Right atrium auricular region (tissue), 2 donors: ENCODE measurements at regions not wholly inside any gene's neighbourhood (a gene's known extent, or its start where the extent isn't known, plus 50 kb on each side); places are given as distances from the start of the nearest gene placed in this dataset.

Experiments
- DNase-seq: peaks from one replicate; pipeline ENCODE4 v3.0.0-alpha.2; 2019; ENCODE audit warnings: low spot score
- H3K27ac ChIP-seq, 2 donors: fragments of 200-600 bp; sonication (generic); 1 replicate in 1 of 2; 2 replicates in 1 of 2; pipeline ENCODE4 v1.5.1; 2016 to 2019
- H3K27me3 ChIP-seq, 2 donors: fragments of 200-600 bp; sonication (generic); one replicate each; pipeline versions ENCODE4 v1.5.1 to v1.6.0; 2017 to 2019
- H3K36me3 ChIP-seq: fragments of 200-600 bp; sonication (generic); one replicate; pipeline ENCODE4 v1.5.1; 2016
- H3K4me1 ChIP-seq, 2 donors: fragments of 200-600 bp; sonication (generic); one replicate each; pipeline versions ENCODE4 v1.5.1 to v1.6.0; 2017 to 2019
- H3K4me3 ChIP-seq, 2 donors: fragments of 200-600 bp; sonication (generic); 1 replicate in 1 of 2; 2 replicates in 1 of 2; pipeline ENCODE4 v1.5.1; 2017 to 2019; ENCODE audit warnings: mild to moderate bottlenecking in 1 of 2, moderate library complexity in 1 of 2
- H3K9me3 ChIP-seq, 2 donors: fragments of 200-600 bp; sonication (generic); one replicate each; pipeline ENCODE4 v1.5.1; 2019
- CTCF ChIP-seq, 2 donors: fragments of 200-600 bp; sonication (generic); IDR thresholded peaks; one replicate each; pipeline ENCODE4 v1.5.1; 2019; ENCODE audit warnings: antibody characterized with exemption in 2 of 2

- no peaks in the 10 kb centered on the region for H3K27me3 ChIP-seq
- TF ChIP-seq CTCF (IDR thresholded peaks at IDR 0.05): no peak
- DNase-seq: no peak
- H3K4me3 ChIP-seq: no peak overlapping the region
- peaks cover 0 to 7% of the 10 kb centered on the region in 2 donors for H3K4me1 ChIP-seq
- no peaks in the 10 kb centered on the region for H3K36me3 ChIP-seq
- no peaks in the 10 kb centered on the region for H3K9me3 ChIP-seq
- no peak overlapping the region for H3K27ac ChIP-seq
These were observed 504.3 kb downstream of the ARHGEF28 start for GRCh38 chr5:74130155-74130897.

- DNase-seq: no peak
- Histone ChIP-seq H3K27me3 (no peaks in the 10 kb centered on the region), H3K4me3 (no peak overlapping the region), H3K4me1 (peaks cover 0 to 20% of the 10 kb centered on the region in 2 donors), H3K9me3 (no peaks in the 10 kb centered on the region), H3K36me3 (no peaks in the 10 kb centered on the region), H3K27ac (no peak overlapping the region)
- no peak for TF ChIP-seq CTCF (IDR thresholded peaks at IDR 0.05)
These were observed 501.7 kb downstream of the ARHGEF28 start for GRCh38 chr5:74127381-74128320.

GRCh38 chr5:74126294-74126693 lies 500.3 kb downstream of the ARHGEF28 start:
- TF ChIP-seq CTCF (IDR thresholded peaks at IDR 0.05): no peak
- Histone ChIP-seq H3K4me3 (no peak overlapping the region), H3K27ac (no peak overlapping the region), H3K36me3 (no peaks in the 10 kb centered on the region), H3K9me3 (no peaks in the 10 kb centered on the region), H3K4me1 (peaks cover 0 to 20% of the 10 kb centered on the region in 2 donors), H3K27me3 (no peaks in the 10 kb centered on the region)
- DNase-seq: no peak

GRCh38 chr5:74124826-74125225 lies 498.8 kb downstream of the ARHGEF28 start:
- TF ChIP-seq CTCF (IDR thresholded peaks at IDR 0.05): no peak
- no peaks in the 10 kb centered on the region for H3K27me3 ChIP-seq
- H3K27ac ChIP-seq: no peak overlapping the region
- peaks cover 0 to 20% of the 10 kb centered on the region in 2 donors for H3K4me1 ChIP-seq
- no peaks in the 10 kb centered on the region for H3K36me3 ChIP-seq
- no peak overlapping the region for H3K4me3 ChIP-seq
- H3K9me3 ChIP-seq: no peaks in the 10 kb centered on the region
- no peak for DNase-seq

GRCh38 chr5:74123929-74124328 lies 497.9 kb downstream of the ARHGEF28 start:
- no peak for TF ChIP-seq CTCF (IDR thresholded peaks at IDR 0.05)
- no peak overlapping the region for H3K27ac ChIP-seq
- H3K4me3 ChIP-seq: no peak overlapping the region
- no peaks in the 10 kb centered on the region for H3K9me3 ChIP-seq
- no peaks in the 10 kb centered on the region for H3K27me3 ChIP-seq
- H3K36me3 ChIP-seq: no peaks in the 10 kb centered on the region
- no peak for DNase-seq
- H3K4me1 ChIP-seq: peaks cover 0 to 20% of the 10 kb centered on the region in 2 donors
